PC-9 (cell line): ENCODE measurements at regions not wholly inside any gene's neighbourhood (a gene's known extent, or its start where the extent isn't known, plus 50 kb on each side); places are given as distances from the start of the nearest gene placed in this dataset.

Source experiments
- BruUV-seq: library from RNA; stranded (reverse); fragments of 400-500 nt; replicated peaks from 2 replicates; lab custom pipeline; 2021; lab: Mats Ljungman, UMichigan
- CTCF ChIA-PET: fragments of 300-600 bp; sonication (Branson Sonifier 250); formaldehyde crosslinking; loops from one replicate; lab custom pipeline; 2022; ENCODE audit warnings: antibody characterized with exemption; lab: Charles Lee
- POLR2A ChIA-PET: fragments of 300-600 bp; sonication (Branson Sonifier 250); formaldehyde crosslinking; loops from one replicate; lab custom pipeline; 2022; ENCODE audit warnings: antibody characterized with exemption; ENCODE audit not compliant: unreplicated experiment; lab: Charles Lee
- DNase-seq, 2 experiments: peaks; one replicate each; pipeline versions ENCODE4 v3.0.0 to v3.0.0-alpha.2; 2015 to 2022; ENCODE audit warnings: mixed read lengths in 1 of 2
- H2AFZ ChIP-seq: fragments of 200-600 bp; sonication (generic); 2 replicates; pipeline ENCODE4 v1.8.1; 2017; ENCODE audit warnings: antibody characterized with exemption
- H3F3A ChIP-seq: fragments of 200-600 bp; sonication (generic); 2 replicates; pipeline ENCODE4 v1.8.1; 2017; ENCODE audit warnings: antibody characterized with exemption, mild to moderate bottlenecking, low read depth; ENCODE audit not compliant: insufficient read depth
- H3K27ac ChIP-seq: fragments of 200-600 bp; sonication (generic); 2 replicates; pipeline ENCODE4 v1.6.1; 2016; ENCODE audit warnings: mixed run types
- H3K27me3 ChIP-seq: fragments of 200-600 bp; sonication (generic); 2 replicates; pipeline ENCODE4 v1.6.1; 2016; ENCODE audit warnings: low read depth, mixed run types; ENCODE audit not compliant: insufficient read depth
- H3K36me3 ChIP-seq: fragments of 200-600 bp; sonication (generic); 2 replicates; pipeline ENCODE4 v1.6.1; 2016; ENCODE audit warnings: low read depth, mixed run types
- H3K4me1 ChIP-seq: fragments of 200-600 bp; sonication (generic); replicated peaks from 2 replicates; pipeline ENCODE4 v1.6.1; 2016; ENCODE audit warnings: mixed run types; ENCODE audit not compliant: insufficient read depth
- H3K4me2 ChIP-seq: fragments of 200-600 bp; sonication (generic); 2 replicates; pipeline ENCODE4 v1.6.1; 2017; ENCODE audit warnings: mixed run types
- H3K4me3 ChIP-seq: fragments of 200-600 bp; sonication (generic); 2 replicates; pipeline ENCODE4 v1.6.1; 2016; ENCODE audit warnings: mixed run types
- H3K79me2 ChIP-seq: fragments of 200-600 bp; sonication (generic); 2 replicates; pipeline ENCODE4 v1.6.1; 2017; ENCODE audit warnings: low read depth, mixed run types
- H3K9me2 ChIP-seq: fragments of 200-600 bp; sonication (generic); 2 replicates; pipeline ENCODE4 v1.8.1; 2017; ENCODE audit warnings: mild to moderate bottlenecking; ENCODE audit not compliant: insufficient read depth
- H3K9me3 ChIP-seq: fragments of 200-600 bp; sonication (generic); 2 replicates; pipeline ENCODE4 v1.8.1; 2016; ENCODE audit warnings: low read depth; ENCODE audit not compliant: insufficient read depth
- H4K20me1 ChIP-seq: fragments of 200-600 bp; sonication (generic); 2 replicates; pipeline ENCODE4 v1.8.1; 2017; ENCODE audit not compliant: insufficient read depth
- EZH2 ChIP-seq: fragments of 200-600 bp; sonication (generic); IDR thresholded peaks from 2 replicates; pipeline ENCODE4 v1.8.0; 2017; ENCODE audit warnings: antibody characterized with exemption, low read depth
- intact Hi-C: fragments of 100-400 bp; cut with micrococcal nuclease; formaldehyde crosslinking; loops from one replicate; pipeline ENCODE4 v1.10.0; 2022; ENCODE audit not compliant: unreplicated experiment
- TF ChIP-seq, protein P1 (sequence below): fragments of 200-600 bp; sonication (generic); conservative IDR thresholded peaks from 2 replicates; pipeline ENCODE4 v1.6.1; 2017; ENCODE audit warnings: mixed run types, antibody characterized with exemption, mild to moderate bottlenecking, moderate library complexity

DNA sequence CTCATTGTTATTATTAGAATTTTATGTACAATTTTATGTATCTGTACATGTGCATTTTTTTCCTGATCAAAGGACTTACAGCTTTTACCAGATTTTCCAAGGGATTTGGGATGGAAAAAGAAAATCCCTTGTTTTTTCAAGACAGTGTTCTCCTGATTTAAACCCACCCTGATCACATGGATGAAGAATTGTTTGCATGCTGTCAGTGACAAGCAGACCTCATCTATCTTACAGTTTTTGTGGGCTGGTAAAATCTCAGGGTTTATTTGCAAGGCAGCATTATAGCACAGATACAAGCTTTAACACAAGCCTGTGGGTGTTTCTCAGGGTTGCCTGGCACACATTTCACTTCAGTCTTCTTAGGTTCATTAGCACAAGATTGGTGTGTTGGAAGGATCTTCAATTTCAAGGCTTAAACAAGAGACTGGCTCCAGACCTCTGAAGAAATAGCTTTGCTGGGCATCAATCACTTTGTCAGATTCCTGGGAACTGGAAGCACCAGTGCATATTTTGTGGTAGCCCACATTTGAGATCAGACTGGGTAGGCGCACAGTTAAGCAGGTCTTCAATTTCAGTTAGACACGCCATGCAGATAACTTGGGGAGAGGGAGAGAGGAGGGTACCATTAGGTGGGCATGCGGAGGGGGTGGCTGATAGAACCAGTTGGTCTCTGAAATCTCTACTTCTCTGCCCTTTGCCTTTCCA, 118.0 kb downstream of the TBX5 start:
- Histone ChIP-seq H3K9me2 (no peaks in the 10 kb centered on the region), H3K4me3 (no peak overlapping the region), H2AFZ (no peak overlapping the region), H3K79me2 (no peaks in the 10 kb centered on the region), H3K36me3 (no peaks in the 10 kb centered on the region), H3K4me1 (no peaks in the 10 kb centered on the region), H3F3A (no peaks in the 10 kb centered on the region), H3K27ac (no peak overlapping the region), H4K20me1 (no peaks in the 10 kb centered on the region), H3K27me3 (peaks cover 22% of the 10 kb centered on the region; the same call in 1 of the 2 replicates), H3K9me3 (no peaks in the 10 kb centered on the region), H3K4me2 (no peak overlapping the region)
- TF ChIP-seq, protein P1, sequence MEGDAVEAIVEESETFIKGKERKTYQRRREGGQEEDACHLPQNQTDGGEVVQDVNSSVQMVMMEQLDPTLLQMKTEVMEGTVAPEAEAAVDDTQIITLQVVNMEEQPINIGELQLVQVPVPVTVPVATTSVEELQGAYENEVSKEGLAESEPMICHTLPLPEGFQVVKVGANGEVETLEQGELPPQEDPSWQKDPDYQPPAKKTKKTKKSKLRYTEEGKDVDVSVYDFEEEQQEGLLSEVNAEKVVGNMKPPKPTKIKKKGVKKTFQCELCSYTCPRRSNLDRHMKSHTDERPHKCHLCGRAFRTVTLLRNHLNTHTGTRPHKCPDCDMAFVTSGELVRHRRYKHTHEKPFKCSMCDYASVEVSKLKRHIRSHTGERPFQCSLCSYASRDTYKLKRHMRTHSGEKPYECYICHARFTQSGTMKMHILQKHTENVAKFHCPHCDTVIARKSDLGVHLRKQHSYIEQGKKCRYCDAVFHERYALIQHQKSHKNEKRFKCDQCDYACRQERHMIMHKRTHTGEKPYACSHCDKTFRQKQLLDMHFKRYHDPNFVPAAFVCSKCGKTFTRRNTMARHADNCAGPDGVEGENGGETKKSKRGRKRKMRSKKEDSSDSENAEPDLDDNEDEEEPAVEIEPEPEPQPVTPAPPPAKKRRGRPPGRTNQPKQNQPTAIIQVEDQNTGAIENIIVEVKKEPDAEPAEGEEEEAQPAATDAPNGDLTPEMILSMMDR = no peak
- TF ChIP-seq EZH2 = no peak
- CTCF ChIA-PET = no interaction called here
- POLR2A ChIA-PET = no interaction called here
- no peak for DNase-seq
- BruUV-seq = no TSS peak
- intact Hi-C loops = no loop called here

DNA sequence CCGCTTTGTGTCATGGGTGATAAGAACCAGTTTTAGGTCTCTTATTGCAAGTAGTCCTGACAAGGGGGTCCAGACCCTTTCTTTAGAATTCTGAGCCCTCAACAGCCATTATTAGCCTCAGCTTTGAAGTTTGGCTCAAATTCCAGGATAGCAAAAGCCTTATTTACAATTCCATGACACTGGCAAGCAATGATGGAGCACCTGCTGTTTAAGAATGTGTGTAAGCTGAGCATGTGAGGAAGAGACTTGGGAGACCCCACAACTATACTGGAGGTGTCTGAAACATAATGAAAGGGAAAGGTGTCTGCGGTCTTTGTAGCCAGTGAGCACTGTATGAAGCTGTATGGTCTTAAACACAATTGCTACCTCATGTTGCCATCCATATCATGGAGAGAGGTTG, 119.8 kb downstream of the TBX5 start:
- H3F3A ChIP-seq = no peaks in the 10 kb centered on the region
- no peaks in the 10 kb centered on the region for H3K79me2 ChIP-seq
- H4K20me1 ChIP-seq = no peaks in the 10 kb centered on the region
- CTCF ChIA-PET = no interaction called here
- DNase-seq = no peak
- H3K36me3 ChIP-seq = no peaks in the 10 kb centered on the region
- BruUV-seq = no TSS peak
- H2AFZ ChIP-seq = no peak overlapping the region
- intact Hi-C loops = no loop called here
- no peak for TF ChIP-seq EZH2
- no peak overlapping the region for H3K4me2 ChIP-seq
- H3K9me2 ChIP-seq = no peaks in the 10 kb centered on the region
- H3K4me1 ChIP-seq = no peaks in the 10 kb centered on the region
- no peaks in the 10 kb centered on the region for H3K9me3 ChIP-seq
- POLR2A ChIA-PET = no interaction called here
- no peak overlapping the region for H3K4me3 ChIP-seq
- H3K27me3 ChIP-seq = peaks cover 22% of the 10 kb centered on the region; the same call in 1 of the 2 replicates
- no peak overlapping the region for H3K27ac ChIP-seq

DNA sequence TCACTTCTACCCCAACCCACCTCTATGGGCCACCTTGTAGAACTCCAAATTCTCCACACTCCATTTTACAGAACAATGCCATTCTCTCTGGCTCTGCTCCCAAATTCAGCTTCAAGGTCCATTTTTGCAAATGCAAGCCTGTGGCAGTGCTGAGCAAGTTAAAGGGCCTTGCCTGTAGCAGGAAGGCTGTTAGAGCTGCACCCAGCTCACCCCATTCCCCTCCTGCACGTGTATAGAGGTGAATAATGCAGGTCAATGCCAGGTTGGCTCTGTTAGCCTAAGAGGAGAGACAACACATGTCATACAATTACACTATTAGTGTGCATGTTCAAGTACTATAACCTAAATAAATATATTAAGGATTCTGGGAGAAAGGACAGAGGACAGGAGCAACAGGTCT, 120.4 kb downstream of the TBX5 start:
- intact Hi-C loops = no loop called here
- TF ChIP-seq, protein P1 = no peak
- no peak for TF ChIP-seq EZH2
- Histone ChIP-seq H3K36me3 (no peaks in the 10 kb centered on the region), H3K4me1 (no peaks in the 10 kb centered on the region), H3K4me2 (no peak overlapping the region), H3K4me3 (no peak overlapping the region), H3K27ac (no peak overlapping the region), H3K9me2 (no peaks in the 10 kb centered on the region), H4K20me1 (no peaks in the 10 kb centered on the region), H3K27me3 (peaks cover 22% of the 10 kb centered on the region; the same call in 1 of the 2 replicates), H3F3A (no peaks in the 10 kb centered on the region), H3K79me2 (no peaks in the 10 kb centered on the region), H2AFZ (no peak overlapping the region), H3K9me3 (no peaks in the 10 kb centered on the region)
- BruUV-seq = no TSS peak
- ChIA-PET POLR2A (no interaction called here), CTCF (no interaction called here)
- DNase-seq = no peak
